Vagina (tissue), 2 donors: ENCODE measurements at regions not wholly inside any gene's neighbourhood (a gene's known extent, or its start where the extent isn't known, plus 50 kb on each side); places are given as distances from the start of the nearest gene placed in this dataset.

Source experiments
- DNase-seq, 2 donors: peaks; one replicate each; pipeline ENCODE4 v3.0.0-alpha.2; 2017; ENCODE audit errors: extremely low spot score in 2 of 2
- H3K27ac ChIP-seq: fragments of 200-600 bp; sonication (generic); one replicate; pipeline ENCODE4 v1.5.1; 2019
- H3K27me3 ChIP-seq: fragments of 200-600 bp; sonication (generic); one replicate; pipeline ENCODE4 v1.5.1; 2019
- H3K36me3 ChIP-seq, 2 donors: fragments of 200-600 bp; sonication (generic); one replicate each; pipeline ENCODE4 v1.5.1; 2017 to 2019
- H3K4me1 ChIP-seq: fragments of 200-600 bp; sonication (generic); one replicate; pipeline ENCODE4 v1.5.1; 2019
- H3K4me3 ChIP-seq, 2 donors: fragments of 200-600 bp; sonication (generic); 1 replicate in 1 of 2; 2 replicates in 1 of 2; pipeline ENCODE4 v1.5.1; 2016 to 2019
- H3K9me3 ChIP-seq: fragments of 200-600 bp; sonication (generic); one replicate; pipeline ENCODE4 v1.5.1; 2019
- POLR2A ChIP-seq, 2 donors: fragments of 450-650 bp; IDR thresholded peaks; one replicate each; pipeline ENCODE4 v1.6.1; 2017; ENCODE audit warnings: antibody characterized with exemption in 2 of 2, mild to moderate bottlenecking in 2 of 2, moderate library complexity in 2 of 2
- POLR2AphosphoS5 ChIP-seq, 2 donors: sonication (generic); formaldehyde crosslinking; IDR thresholded peaks; one replicate each; pipeline ENCODE4 v1.9.0; 2017; ENCODE audit warnings: antibody characterized with exemption in 2 of 2, mild to moderate bottlenecking in 2 of 2, low read depth in 1 of 2; ENCODE audit not compliant: insufficient read depth in 1 of 2
- intact Hi-C: fragments of 100-400 bp; cut with DNase I; formaldehyde crosslinking; loops from one replicate; pipeline ENCODE4 v1.15.1; 2023
- TF ChIP-seq, protein P1 (sequence below), 3 experiments: fragments of 450-650 bp in 2 of 3; fragments of 200-600 bp in 1 of 3; sonication (generic) in 1 of 3; IDR thresholded peaks; one replicate each; pipeline ENCODE4 v1.5.1; 2017 to 2019; ENCODE audit warnings: antibody characterized with exemption in 3 of 3, mild to moderate bottlenecking in 2 of 3, moderate library complexity in 2 of 3

DNA sequence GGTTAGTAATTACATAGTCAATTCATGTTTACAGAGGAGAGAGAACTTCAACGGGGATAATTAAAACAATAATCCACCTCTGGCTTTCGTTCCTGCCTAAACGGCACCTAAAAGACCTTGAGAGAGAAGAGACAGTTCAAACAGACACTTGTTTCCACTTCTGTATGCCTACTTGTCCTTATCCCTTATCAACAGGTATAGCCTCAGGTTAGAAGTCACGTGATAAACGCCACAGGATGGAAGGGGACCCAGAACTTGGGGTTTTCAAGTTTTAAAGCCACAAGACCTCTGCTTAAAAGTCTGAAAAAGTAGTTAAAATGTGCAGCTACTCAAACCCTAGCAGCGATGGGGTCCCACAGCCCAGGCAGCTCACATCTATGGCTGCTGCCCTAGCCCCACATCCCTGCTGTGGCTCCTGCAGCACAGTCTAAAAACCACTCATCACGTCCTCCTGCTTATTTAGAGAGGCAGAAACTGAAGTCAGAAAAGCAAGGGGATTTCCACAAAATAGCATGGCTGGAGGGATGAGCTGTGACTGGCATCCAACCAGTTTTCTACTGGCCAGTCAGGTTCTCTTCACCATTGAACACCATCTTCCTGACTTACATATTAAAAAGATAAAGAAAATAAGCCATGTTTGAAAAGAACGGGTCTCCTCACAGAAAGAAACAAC, 51.2 kb upstream of the SEC16B start:
- TF ChIP-seq, protein P1, sequence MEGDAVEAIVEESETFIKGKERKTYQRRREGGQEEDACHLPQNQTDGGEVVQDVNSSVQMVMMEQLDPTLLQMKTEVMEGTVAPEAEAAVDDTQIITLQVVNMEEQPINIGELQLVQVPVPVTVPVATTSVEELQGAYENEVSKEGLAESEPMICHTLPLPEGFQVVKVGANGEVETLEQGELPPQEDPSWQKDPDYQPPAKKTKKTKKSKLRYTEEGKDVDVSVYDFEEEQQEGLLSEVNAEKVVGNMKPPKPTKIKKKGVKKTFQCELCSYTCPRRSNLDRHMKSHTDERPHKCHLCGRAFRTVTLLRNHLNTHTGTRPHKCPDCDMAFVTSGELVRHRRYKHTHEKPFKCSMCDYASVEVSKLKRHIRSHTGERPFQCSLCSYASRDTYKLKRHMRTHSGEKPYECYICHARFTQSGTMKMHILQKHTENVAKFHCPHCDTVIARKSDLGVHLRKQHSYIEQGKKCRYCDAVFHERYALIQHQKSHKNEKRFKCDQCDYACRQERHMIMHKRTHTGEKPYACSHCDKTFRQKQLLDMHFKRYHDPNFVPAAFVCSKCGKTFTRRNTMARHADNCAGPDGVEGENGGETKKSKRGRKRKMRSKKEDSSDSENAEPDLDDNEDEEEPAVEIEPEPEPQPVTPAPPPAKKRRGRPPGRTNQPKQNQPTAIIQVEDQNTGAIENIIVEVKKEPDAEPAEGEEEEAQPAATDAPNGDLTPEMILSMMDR (IDR thresholded peaks at IDR 0.05): no peak
- TF ChIP-seq POLR2AphosphoS5 (IDR thresholded peaks at IDR 0.05; ENCODE audit: insufficient read depth in 1 of 2, low read depth in 1 of 2) (no peak), POLR2A (IDR thresholded peaks at IDR 0.05) (no peak)
- no peaks in the 10 kb centered on the region for H3K27me3 ChIP-seq
- intact Hi-C loops: no loop called here
- DNase-seq: no peak
- H3K4me3 ChIP-seq: no peak overlapping the region
- H3K27ac ChIP-seq: no peak overlapping the region
- no peaks in the 10 kb centered on the region for H3K4me1 ChIP-seq
- H3K36me3 ChIP-seq: peaks cover 0 to 24% of the 10 kb centered on the region in 2 donors
- no peaks in the 10 kb centered on the region for H3K9me3 ChIP-seq

DNA sequence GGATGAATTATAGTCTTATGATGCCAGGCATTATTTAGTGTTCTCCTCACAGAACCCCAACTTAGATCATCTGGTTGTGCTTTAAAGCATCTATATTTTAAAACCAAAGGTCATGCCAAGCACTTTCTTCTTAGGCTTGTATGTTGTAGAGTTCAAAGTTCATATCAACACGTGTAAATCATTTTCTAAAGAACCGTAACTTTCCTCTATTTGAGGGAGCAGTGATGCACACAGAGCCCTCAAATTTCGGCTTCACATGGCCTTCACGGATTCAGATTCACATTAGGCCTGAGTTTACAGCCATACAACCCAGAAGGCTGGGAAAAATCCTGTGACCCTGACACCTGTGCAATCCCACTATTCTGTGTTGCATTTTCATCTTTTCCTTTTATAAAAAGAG, 52.1 kb upstream of the SEC16B start:
- TF ChIP-seq, protein P1 (IDR thresholded peaks at IDR 0.05): no peak
- TF ChIP-seq POLR2A (IDR thresholded peaks at IDR 0.05): no peak
- intact Hi-C loops: no loop called here
- H3K4me1 ChIP-seq: no peaks in the 10 kb centered on the region
- no peak overlapping the region for H3K27ac ChIP-seq
- no peaks in the 10 kb centered on the region for H3K9me3 ChIP-seq
- DNase-seq: no peak
- H3K4me3 ChIP-seq: no peak overlapping the region
- H3K27me3 ChIP-seq: no peaks in the 10 kb centered on the region
- H3K36me3 ChIP-seq: peaks cover 0 to 19% of the 10 kb centered on the region in 2 donors

DNA sequence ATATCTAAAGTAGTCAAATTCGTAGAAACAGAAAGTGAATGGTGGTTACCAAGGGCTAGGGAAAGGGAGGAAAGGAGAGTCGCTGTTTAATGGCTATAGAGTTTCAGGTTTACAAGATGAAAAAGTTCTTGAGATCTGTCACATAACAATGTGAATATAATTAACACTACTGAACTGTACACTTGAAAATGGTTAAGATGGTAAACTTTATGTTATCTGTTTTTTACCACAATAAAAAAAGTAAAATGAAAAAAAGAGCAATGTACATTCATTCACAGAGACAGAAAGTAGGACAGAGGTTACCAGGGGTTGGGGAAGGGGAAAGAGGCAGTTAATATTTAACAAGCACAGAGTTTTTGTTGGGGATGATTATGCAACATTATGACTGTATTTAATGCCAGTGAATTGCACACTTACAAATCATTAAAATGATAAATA, 53.3 kb upstream of the SEC16B start:
- H3K4me3 ChIP-seq: no peak overlapping the region
- intact Hi-C loops: no loop called here
- DNase-seq: no peak
- peaks cover 0 to 9% of the 10 kb centered on the region in 2 donors for H3K36me3 ChIP-seq
- TF ChIP-seq POLR2AphosphoS5 (IDR thresholded peaks at IDR 0.05; ENCODE audit: insufficient read depth in 1 of 2, low read depth in 1 of 2): no peak
- TF ChIP-seq POLR2A (IDR thresholded peaks at IDR 0.05): no peak
- TF ChIP-seq, protein P1 (IDR thresholded peaks at IDR 0.05): no peak
- no peaks in the 10 kb centered on the region for H3K9me3 ChIP-seq
- H3K4me1 ChIP-seq: no peaks in the 10 kb centered on the region
- no peak overlapping the region for H3K27ac ChIP-seq
- H3K27me3 ChIP-seq: no peaks in the 10 kb centered on the region

DNA sequence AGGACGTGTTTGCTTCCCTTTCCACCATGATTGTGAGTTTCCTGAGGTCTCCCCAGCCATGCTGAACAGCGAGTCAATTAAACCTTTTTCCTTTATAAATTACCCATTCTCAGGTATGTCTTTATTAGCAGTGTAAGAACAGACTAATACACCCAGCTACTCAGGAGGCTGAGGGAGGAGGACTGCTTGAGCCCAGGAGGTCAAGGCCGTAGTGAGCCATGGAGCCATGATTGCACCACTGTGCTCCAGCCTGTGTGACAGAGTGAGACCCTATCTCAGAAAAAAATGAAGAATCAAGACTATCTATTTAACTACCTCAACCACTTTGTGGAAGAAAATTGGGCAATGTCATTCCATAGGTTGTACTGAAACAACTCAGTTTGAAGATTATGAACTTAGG, 54.6 kb upstream of the SEC16B start:
- TF ChIP-seq, protein P1 (IDR thresholded peaks at IDR 0.05): no peak
- TF ChIP-seq POLR2A (IDR thresholded peaks at IDR 0.05): no peak
- TF ChIP-seq POLR2AphosphoS5 (IDR thresholded peaks at IDR 0.05; ENCODE audit: insufficient read depth in 1 of 2, low read depth in 1 of 2): no peak
- DNase-seq: no peak
- intact Hi-C loops: no loop called here
- Histone ChIP-seq H3K4me1 (no peaks in the 10 kb centered on the region), H3K27ac (no peak overlapping the region), H3K36me3 (peaks cover 0 to 9% of the 10 kb centered on the region in 2 donors), H3K9me3 (no peaks in the 10 kb centered on the region), H3K4me3 (no peak overlapping the region), H3K27me3 (no peaks in the 10 kb centered on the region)

DNA sequence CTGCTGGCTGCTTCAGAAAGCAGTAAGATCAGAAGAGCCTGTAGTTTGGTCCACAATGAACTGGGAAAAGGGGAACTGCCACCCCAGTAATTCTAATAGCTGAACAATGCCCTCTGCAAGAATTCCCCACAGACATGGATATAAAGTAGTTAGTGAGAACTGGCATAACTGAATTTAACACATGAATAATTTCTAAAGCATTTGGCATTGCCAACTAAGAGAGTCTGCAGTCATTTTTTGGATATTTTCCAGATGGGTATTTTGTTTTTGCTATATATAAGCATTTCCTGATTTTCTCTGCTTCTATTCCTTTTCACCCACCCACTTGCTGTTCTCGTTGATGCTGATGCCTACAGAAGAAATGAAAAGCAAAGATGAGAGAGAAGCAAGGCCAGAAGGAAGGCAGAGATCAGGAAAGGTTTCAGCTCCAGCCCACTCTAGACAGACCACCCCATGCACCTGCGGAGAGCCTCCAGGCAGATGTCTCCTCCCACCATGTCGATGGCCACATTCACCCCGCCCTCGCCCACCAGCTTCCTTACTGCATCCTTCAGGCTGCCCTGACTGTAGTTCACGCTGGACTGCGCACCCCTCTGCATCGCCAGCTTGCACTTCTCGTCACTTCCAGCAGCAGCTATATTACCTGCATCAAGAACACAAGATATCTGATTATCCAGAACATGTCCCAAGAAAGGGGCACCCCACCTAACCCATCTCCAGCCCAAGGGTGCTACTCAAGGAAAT, 55.9 kb upstream of the SEC16B start:
- H3K27ac ChIP-seq: no peak overlapping the region
- H3K36me3 ChIP-seq: peaks cover 0 to 8% of the 10 kb centered on the region in 2 donors
- H3K4me1 ChIP-seq: no peaks in the 10 kb centered on the region
- no peak overlapping the region for H3K4me3 ChIP-seq
- intact Hi-C loops: no loop called here
- H3K9me3 ChIP-seq: no peaks in the 10 kb centered on the region
- H3K27me3 ChIP-seq: no peaks in the 10 kb centered on the region
- no peak for DNase-seq
- no peak for TF ChIP-seq POLR2A (IDR thresholded peaks at IDR 0.05)
- TF ChIP-seq POLR2AphosphoS5 (IDR thresholded peaks at IDR 0.05; ENCODE audit: insufficient read depth in 1 of 2, low read depth in 1 of 2): no peak
- TF ChIP-seq, protein P1 (IDR thresholded peaks at IDR 0.05): no peak
